A673 (cell line): ENCODE measurements at regions not wholly inside any gene's neighbourhood (a gene's known extent, or its start where the extent isn't known, plus 50 kb on each side); places are given as distances from the start of the nearest gene placed in this dataset.
"Not testable (repeated sequence)": the region's sequence is repeated elsewhere in the genome, so short reads cannot be mapped to it uniquely, and the experiment has no call there.

Experiments
- BruUV-seq: library from RNA; stranded (reverse); fragments of 400-500 nt; replicated peaks from 2 replicates; lab custom pipeline; 2021; lab: Mats Ljungman, UMichigan
- CTCF ChIA-PET: fragments of 300-600 bp; sonication (Branson Sonifier 250); formaldehyde crosslinking; loops from one replicate; lab custom pipeline; 2022; ENCODE audit warnings: antibody characterized with exemption; lab: Charles Lee
- POLR2A ChIA-PET: fragments of 300-600 bp; sonication (Branson Sonifier 250); formaldehyde crosslinking; loops from one replicate; lab custom pipeline; 2022; ENCODE audit warnings: antibody characterized with exemption; ENCODE audit not compliant: low non-redundant PET; lab: Charles Lee
- DNase-seq: peaks from one replicate; pipeline ENCODE4 v3.0.0-alpha.2; 2015; ENCODE audit warnings: low spot score
- H3K27ac ChIP-seq: fragments of 200-600 bp; sonication (generic); 2 replicates; pipeline ENCODE4 v1.5.1; 2016; ENCODE audit warnings: mixed run types, low read depth, mild to moderate bottlenecking, mixed read lengths, antibody characterized with exemption, low read length; ENCODE audit not compliant: poor library complexity, severe bottlenecking
- H3K27me3 ChIP-seq: fragments of 200-600 bp; sonication (generic); replicated peaks from 2 replicates; pipeline ENCODE4 v1.6.1; 2017; ENCODE audit warnings: mixed run types, low read depth, mild to moderate bottlenecking, mixed read lengths, antibody characterized with exemption, low read length; ENCODE audit not compliant: insufficient read depth, poor library complexity
- H3K36me3 ChIP-seq: fragments of 200-600 bp; sonication (generic); 2 replicates; pipeline ENCODE4 v1.6.1; 2016; ENCODE audit warnings: mixed run types, mild to moderate bottlenecking, mixed read lengths, antibody characterized with exemption, low read length; ENCODE audit not compliant: insufficient read depth, poor library complexity, severe bottlenecking
- H3K4me1 ChIP-seq: fragments of 200-600 bp; sonication (generic); 2 replicates; pipeline ENCODE4 v1.6.1; 2017; ENCODE audit warnings: mixed run types, mild to moderate bottlenecking, mixed read lengths, antibody characterized with exemption, low read length; ENCODE audit not compliant: insufficient read depth, poor library complexity, severe bottlenecking
- H3K4me3 ChIP-seq: fragments of 200-600 bp; sonication (generic); 2 replicates; pipeline ENCODE4 v1.5.1; 2016; ENCODE audit warnings: low read depth, mixed run types, mild to moderate bottlenecking, mixed read lengths, low read length; ENCODE audit not compliant: poor library complexity, severe bottlenecking
- H3K9me3 ChIP-seq: fragments of 200-600 bp; sonication (generic); 2 replicates; pipeline ENCODE4 v1.6.1; 2016; ENCODE audit warnings: mixed run types, low read depth, mild to moderate bottlenecking, mixed read lengths, antibody characterized with exemption, low read length; ENCODE audit not compliant: poor library complexity, severe bottlenecking
- intact Hi-C: fragments of 100-400 bp; cut with micrococcal nuclease; formaldehyde crosslinking; loops from one replicate; pipeline ENCODE4 v1.10.0; 2022; ENCODE audit not compliant: unreplicated experiment

DNA sequence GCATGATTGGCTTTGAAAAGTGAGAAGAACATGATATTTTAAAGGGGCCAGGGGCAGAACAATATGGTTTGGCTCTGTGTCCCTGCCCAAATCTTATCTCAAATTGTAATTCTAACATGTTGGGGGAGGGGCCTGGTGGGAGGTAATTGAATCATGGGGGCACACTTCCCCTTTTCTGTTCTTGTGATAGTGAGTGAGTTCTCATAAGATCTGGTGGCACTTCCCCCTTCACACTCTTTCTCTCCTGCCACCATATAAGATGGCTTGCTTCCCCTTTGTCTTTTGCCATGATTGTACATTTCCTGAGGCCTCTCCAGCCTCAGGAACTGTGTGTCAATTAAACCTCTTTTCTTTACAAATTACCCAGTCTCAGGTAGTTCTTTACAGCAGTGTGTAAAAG lies 85.9 kb upstream of the C1QTNF3 start:
- BruUV-seq, CTCF ChIA-PET, intact Hi-C loops: not testable (repeated sequence)

DNA sequence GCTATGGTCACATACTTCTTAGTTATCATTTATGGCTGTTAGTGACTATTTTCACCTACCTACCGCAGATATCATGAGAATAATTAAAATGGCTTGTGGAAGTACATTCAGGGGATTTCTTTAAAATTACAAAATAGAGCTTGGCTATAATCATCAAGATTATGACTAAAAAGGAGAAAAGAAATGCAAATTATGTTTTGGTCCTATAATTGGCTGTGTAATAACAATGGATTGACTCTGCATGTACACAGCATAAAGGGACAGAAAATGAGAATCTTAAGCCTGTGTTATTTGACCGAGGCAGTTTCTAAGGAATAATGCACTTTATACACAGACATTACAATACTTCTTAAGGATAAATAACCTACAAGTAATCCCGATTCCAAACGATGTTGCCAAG lies 112.0 kb upstream of the C1QTNF3 start:
- BruUV-seq, intact Hi-C loops, DNase-seq, H3K9me3 ChIP-seq, H3K36me3 ChIP-seq, H3K4me3 ChIP-seq, H3K27ac ChIP-seq, H3K27me3 ChIP-seq, CTCF ChIA-PET, POLR2A ChIA-PET, H3K4me1 ChIP-seq: not testable (repeated sequence)

More for the DNA sequence above, 85.9 kb upstream of the C1QTNF3 start:
- DNase-seq, H3K4me1 ChIP-seq, H3K27me3 ChIP-seq, H3K9me3 ChIP-seq, H3K27ac ChIP-seq, POLR2A ChIA-PET, H3K36me3 ChIP-seq, H3K4me3 ChIP-seq: not testable (repeated sequence)

DNA sequence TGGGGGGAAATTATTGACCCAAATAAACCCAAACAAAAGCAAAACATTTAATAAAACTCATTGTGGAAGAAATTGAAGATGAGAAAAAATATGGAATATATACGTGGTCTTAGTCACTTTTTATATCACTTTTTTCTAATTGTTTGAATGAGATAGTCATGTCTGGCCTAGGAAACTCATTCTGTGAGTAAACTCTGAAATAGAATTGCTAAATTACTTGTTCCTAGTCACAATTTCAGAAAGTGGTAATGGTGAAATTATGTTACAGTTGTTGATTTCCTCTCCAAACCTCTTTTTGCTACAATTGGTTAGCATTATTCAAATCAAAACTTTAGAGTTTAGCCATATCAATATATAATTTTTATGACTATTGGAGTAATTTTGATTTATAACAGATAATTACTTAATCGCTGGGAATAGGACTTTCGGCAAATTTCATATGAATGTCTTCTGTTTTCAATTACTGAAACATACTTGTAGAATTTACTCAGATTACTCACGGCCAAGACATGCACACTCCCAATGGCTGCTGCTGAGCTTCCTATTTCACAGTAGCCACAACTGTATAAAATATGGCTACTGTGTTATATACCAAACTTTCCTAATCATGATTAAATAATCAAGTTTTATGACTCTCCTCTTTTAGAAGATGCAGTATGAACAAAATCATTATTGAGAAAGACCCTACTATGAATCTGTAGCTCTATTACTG lies 113.8 kb upstream of the C1QTNF3 start:
- BruUV-seq, H3K9me3 ChIP-seq, POLR2A ChIA-PET, H3K4me1 ChIP-seq, intact Hi-C loops, H3K27me3 ChIP-seq, H3K36me3 ChIP-seq, H3K4me3 ChIP-seq, DNase-seq, CTCF ChIA-PET, H3K27ac ChIP-seq: not testable (repeated sequence)

DNA sequence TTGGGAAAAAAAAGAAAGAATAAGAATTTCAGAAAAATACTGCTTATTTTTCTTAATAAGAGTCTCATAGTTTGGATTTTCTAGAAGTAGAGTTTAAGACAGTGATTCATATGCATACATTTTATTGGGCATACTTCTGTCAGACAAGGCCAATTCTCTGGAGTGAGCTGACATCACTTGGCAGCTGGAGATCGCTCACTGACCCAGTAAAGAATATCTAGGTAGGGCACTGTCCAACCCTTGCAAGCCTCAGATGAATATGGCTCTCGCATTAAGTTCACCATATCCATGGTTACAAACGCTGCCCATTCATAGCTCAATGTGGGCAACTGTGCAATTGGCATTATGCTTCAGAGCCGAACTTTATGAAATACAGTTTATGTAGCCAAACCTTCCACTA lies 117.9 kb upstream of the C1QTNF3 start:
- H3K4me3 ChIP-seq, BruUV-seq, H3K27ac ChIP-seq, H3K9me3 ChIP-seq, CTCF ChIA-PET, DNase-seq, H3K4me1 ChIP-seq, POLR2A ChIA-PET, H3K27me3 ChIP-seq, H3K36me3 ChIP-seq, intact Hi-C loops: not testable (repeated sequence)

DNA sequence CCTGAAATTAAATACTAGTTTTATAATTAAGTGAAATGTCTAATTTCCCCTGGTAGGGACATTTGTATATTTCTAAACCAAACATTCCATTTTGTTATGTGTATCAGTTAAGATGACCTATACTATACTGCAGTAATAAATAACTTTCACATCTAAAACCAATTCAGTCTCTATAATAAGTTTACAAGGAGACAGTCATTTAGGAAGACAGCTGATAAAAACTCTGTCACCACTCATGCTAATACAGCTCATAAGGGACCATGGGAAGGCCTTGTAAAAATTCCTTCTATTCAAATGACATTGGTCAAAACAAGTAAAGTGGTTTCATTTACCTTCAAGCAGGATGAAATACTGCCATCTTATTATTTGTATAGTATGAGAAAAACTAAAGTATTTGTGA lies 128.4 kb upstream of the C1QTNF3 start:
- H3K27ac ChIP-seq, POLR2A ChIA-PET, H3K36me3 ChIP-seq, H3K27me3 ChIP-seq, H3K4me1 ChIP-seq, H3K4me3 ChIP-seq, CTCF ChIA-PET, BruUV-seq, H3K9me3 ChIP-seq, DNase-seq, intact Hi-C loops: not testable (repeated sequence)

DNA sequence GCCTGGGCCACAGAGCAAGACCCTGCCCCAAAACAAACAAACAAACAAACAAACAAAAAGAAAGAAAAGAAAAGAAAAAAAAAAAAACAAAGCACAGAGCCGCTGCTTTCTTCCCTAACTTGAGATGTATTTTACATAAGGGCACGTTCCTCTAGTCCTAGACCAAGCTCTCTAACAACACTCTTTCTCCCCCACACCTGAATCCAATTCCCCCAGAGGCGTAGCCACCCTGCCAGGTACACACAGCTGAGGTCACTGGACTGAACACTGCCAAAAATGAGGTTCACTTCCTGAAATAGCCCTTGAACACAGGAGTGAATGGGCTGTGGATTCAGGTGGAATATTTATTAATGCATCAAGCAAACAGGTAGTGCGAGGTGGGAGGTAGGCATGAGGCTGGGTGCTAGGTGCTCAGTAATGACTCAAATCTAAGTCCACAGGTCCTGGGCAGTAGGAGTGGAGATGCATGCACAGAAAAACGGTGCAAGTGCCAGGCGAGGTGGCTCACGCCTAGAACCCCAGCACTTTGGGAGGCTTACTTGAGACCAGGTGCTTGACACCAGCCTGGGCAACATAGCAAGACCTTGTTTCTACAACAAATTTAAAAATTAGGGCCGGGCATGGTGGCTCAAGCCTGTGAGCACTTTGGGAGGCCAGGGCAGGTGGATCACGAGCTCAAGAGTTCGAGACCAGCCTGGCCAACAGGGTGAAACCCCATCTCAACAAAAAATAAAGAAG lies 136.6 kb upstream of the C1QTNF3 start:
- intact Hi-C loops, POLR2A ChIA-PET, H3K36me3 ChIP-seq, BruUV-seq, H3K27ac ChIP-seq, H3K4me3 ChIP-seq, DNase-seq, H3K4me1 ChIP-seq, H3K27me3 ChIP-seq, H3K9me3 ChIP-seq, CTCF ChIA-PET: not testable (repeated sequence)

DNA sequence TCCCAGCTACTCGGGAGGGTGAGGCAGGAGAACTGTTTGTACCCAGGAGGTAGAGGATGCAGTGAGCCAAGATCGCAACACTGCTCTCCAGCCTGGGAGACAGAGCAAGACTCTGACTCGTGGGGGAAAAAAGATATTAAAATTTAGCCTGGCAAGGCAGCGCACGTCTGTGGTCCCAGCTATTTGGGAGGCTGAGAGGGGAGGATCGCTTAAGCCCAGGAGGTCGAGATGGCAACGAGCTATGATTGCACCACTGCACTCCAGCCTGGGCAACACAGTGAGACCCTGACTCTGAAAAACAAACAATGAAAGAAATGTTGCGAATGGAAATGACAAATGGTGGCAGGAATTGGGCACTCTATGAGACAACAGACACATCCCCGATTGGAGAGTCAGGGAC lies 137.2 kb upstream of the C1QTNF3 start:
- intact Hi-C loops, DNase-seq, CTCF ChIA-PET, H3K4me3 ChIP-seq, H3K9me3 ChIP-seq, BruUV-seq, H3K36me3 ChIP-seq, H3K27ac ChIP-seq, H3K4me1 ChIP-seq, H3K27me3 ChIP-seq, POLR2A ChIA-PET: not testable (repeated sequence)
